ENCODE measurements at regions not wholly inside any gene's neighbourhood (a gene's known extent, or its start where the extent isn't known, plus 50 kb on each side); places are given as distances from the start of the nearest gene placed in this dataset.
"Not testable (repeated sequence)": the region's sequence is repeated elsewhere in the genome, so short reads cannot be mapped to it uniquely, and the experiment has no call there.

DNA sequence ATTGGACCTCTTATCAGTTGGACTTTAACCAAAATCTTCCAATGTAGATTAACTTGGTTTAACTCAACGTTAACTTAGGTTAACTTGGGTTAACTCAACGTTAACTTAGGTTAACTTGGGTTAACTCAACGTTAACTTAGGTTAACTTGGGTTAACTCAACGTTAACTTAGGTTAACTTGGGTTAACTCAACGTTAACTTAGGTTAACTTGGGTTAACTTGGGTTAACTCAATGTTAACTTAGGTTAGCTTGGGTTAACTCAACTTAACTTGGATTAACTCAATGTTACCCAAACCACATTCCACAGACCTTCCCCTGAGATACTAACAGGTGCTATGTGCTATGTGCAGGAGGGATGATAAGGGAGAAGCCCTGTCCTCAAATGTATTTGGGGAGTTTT is 306.9 kb upstream of the IL12A start:
- H3K27me3 ChIP-seq (ENCODE audit: control insufficient read depth, insufficient read depth, low read length); H3K9ac ChIP-seq (ENCODE audit: low read depth, low read length); H3K4me1 ChIP-seq (ENCODE audit: control insufficient read depth, insufficient read depth, low read length); H3K4me3 ChIP-seq (ENCODE audit: low read depth, low read length); H3K36me3 ChIP-seq (ENCODE audit: control insufficient read depth, insufficient read depth, low read length); H3K9me3 ChIP-seq (ENCODE audit: control insufficient read depth, insufficient read depth, low read length): not testable (repeated sequence)

DNA sequence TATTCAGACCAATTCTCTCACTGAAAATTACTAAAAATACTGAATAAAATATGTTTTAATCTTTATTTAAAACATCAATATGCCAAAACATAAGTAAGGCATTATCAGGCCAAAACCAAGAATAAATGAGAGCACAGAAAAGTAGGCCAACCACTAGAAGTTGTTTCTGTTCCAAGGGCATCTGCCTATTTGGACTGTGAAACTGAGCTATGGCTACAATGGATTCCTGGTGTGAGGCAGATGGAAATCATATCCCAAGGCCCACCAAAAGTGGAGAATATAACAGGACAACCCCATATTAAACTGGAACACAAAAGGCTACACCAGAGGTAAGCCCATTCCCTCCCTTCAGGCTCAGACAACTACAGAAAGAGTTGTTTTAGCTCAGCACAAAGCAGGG is 302.8 kb upstream of the IL12A start:
- no peak overlapping the region for H3K9ac ChIP-seq (ENCODE audit: low read depth, low read length)
- H3K9me3 ChIP-seq (ENCODE audit: control insufficient read depth, insufficient read depth, low read length), result no peaks in the 10 kb centered on the region
- no peak overlapping the region for H3K4me3 ChIP-seq (ENCODE audit: low read depth, low read length)
- no peaks in the 10 kb centered on the region for H3K4me1 ChIP-seq (ENCODE audit: control insufficient read depth, insufficient read depth, low read length)
- no peaks in the 10 kb centered on the region for H3K36me3 ChIP-seq (ENCODE audit: control insufficient read depth, insufficient read depth, low read length)
- H3K27me3 ChIP-seq (ENCODE audit: control insufficient read depth, insufficient read depth, low read length), result no peaks in the 10 kb centered on the region

DNA sequence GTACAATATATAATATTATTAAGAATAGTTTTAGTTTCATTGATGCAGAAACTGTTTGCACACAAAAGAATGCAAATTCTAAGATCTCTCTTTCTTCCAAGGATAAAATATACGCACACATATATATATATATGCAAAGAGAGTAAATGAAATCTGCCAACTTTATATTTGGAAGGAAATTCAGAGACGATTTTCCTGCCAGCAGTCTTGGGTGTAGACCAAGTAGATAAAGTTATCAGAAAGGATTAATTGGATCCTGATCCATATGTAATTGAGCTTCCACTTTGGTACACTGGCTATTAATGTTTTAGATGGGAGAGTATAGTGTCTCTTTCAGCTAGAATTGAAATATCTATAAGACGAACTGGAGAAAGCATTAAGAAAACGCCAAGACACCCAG is 295.4 kb upstream of the IL12A start:
- Histone ChIP-seq H3K36me3 (ENCODE audit: control insufficient read depth, insufficient read depth, low read length) (no peaks in the 10 kb centered on the region), H3K4me1 (ENCODE audit: control insufficient read depth, insufficient read depth, low read length) (no peaks in the 10 kb centered on the region), H3K27me3 (ENCODE audit: control insufficient read depth, insufficient read depth, low read length) (no peaks in the 10 kb centered on the region), H3K9ac (ENCODE audit: low read depth, low read length) (no peak overlapping the region), H3K9me3 (ENCODE audit: control insufficient read depth, insufficient read depth, low read length) (no peaks in the 10 kb centered on the region), H3K4me3 (ENCODE audit: low read depth, low read length) (no peak overlapping the region)

DNA sequence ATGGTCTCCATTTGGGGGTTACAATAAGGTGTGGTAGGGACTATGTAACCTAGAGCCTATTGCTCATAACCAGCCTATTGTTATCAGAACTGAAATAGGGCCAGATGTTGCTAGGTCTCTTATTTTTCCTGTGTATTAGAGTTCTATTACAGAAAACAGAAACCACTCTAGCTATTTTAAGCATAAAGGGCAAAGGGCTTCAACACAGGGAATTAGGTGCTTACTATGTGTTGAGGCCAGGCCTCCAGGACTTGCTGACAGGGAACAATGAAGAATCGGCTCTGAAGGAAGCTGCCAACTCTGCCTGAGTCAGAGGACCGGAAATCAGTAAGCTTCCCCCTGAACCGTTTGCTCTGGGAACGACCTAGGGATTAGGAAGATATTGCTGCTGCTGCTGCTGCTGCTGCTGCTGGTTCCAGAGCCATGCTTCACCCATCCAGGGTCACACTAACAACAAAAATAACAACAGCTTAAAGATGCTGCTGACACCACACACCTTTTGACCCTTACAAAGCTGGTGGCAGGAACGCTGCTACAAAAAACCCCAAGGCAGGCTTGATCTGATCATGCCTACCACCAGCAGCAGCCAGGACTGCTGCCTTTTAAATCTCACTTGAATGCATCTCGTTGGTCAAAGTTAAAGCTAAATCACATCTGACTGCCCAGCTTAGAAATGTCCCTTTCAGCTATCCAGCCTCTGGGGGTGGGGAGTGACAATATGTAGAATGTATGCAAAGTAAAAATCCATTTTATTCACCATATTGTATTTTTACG is 276.9 kb upstream of the IL12A start:
- H3K4me1 ChIP-seq (ENCODE audit: control insufficient read depth, insufficient read depth, low read length), result no peaks in the 10 kb centered on the region
- no peak overlapping the region for H3K4me3 ChIP-seq (ENCODE audit: low read depth, low read length)
- no peaks in the 10 kb centered on the region for H3K27me3 ChIP-seq (ENCODE audit: control insufficient read depth, insufficient read depth, low read length)
- H3K9me3 ChIP-seq (ENCODE audit: control insufficient read depth, insufficient read depth, low read length), result no peaks in the 10 kb centered on the region
- H3K9ac ChIP-seq (ENCODE audit: low read depth, low read length), result no peak overlapping the region
- no peaks in the 10 kb centered on the region for H3K36me3 ChIP-seq (ENCODE audit: control insufficient read depth, insufficient read depth, low read length)

DNA sequence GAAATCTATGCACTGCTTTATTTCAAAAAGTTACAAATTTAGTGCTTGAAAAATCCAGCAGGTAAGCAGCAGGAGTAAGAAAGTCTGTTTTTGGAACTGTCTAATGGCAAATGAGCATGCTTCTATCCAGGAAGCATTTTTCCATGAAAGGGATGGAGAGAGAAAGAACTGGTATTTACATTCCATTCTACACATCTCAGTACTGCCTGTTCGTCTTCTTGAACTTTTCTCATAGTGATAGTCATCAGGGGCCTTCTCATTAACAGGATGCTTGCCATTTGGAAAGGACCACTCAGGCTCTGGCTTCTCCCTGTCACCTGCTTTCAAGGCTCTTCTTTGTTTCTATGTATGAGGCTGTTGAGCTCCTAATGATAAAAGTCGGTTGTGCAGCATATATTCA is 267.3 kb upstream of the IL12A start:
- Histone ChIP-seq H3K4me3 (ENCODE audit: low read depth, low read length) (no peak overlapping the region), H3K9me3 (ENCODE audit: control insufficient read depth, insufficient read depth, low read length) (no peaks in the 10 kb centered on the region), H3K36me3 (ENCODE audit: control insufficient read depth, insufficient read depth, low read length) (no peaks in the 10 kb centered on the region), H3K9ac (ENCODE audit: low read depth, low read length) (no peak overlapping the region), H3K4me1 (ENCODE audit: control insufficient read depth, insufficient read depth, low read length) (no peaks in the 10 kb centered on the region), H3K27me3 (ENCODE audit: control insufficient read depth, insufficient read depth, low read length) (no peaks in the 10 kb centered on the region)

DNA sequence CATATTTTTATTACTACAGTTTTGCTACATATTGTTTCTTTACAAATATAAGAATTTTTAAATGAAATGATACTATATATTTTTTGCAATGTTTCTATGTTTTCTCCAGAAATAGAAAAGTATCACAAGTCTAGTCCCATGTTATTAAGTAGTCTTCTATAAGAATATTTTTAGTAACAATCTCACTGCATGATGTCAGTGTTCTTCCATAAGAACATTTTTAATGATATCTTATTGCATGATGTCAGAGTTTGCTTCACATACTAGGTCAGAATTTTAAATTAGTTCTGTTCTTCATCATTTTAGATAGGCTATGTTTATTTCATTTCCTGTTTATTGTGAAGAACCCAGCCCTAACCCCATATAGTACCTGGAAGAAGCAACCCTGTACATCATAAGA is 265.3 kb upstream of the IL12A start:
- no peak overlapping the region for H3K4me3 ChIP-seq (ENCODE audit: low read depth, low read length)
- H3K9me3 ChIP-seq (ENCODE audit: control insufficient read depth, insufficient read depth, low read length), result no peaks in the 10 kb centered on the region
- H3K36me3 ChIP-seq (ENCODE audit: control insufficient read depth, insufficient read depth, low read length), result no peaks in the 10 kb centered on the region

DNA sequence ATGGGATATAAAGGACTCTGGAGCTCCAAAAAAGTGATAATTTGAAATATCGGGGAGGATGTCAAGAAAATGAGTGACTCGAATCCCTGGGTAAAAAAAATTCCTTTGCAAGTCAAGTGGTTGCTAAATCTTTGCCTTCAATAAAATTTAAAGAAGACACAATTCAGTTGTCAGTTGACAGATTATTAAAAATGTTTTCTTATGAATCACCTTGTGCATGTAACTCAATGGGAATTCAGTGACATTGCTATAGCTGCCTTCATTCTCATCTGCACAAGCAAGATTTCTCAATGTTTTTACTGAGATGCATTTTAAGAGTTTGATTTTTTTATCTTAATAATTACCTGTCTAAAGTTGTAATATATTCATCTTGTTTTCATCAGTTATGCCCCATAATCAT is 264.0 kb upstream of the IL12A start:
- Histone ChIP-seq H3K4me1 (ENCODE audit: control insufficient read depth, insufficient read depth, low read length) (no peaks in the 10 kb centered on the region), H3K27me3 (ENCODE audit: control insufficient read depth, insufficient read depth, low read length) (no peaks in the 10 kb centered on the region), H3K9ac (ENCODE audit: low read depth, low read length) (no peak overlapping the region)

More for the DNA sequence above, 265.3 kb upstream of the IL12A start:
- Histone ChIP-seq H3K9ac (ENCODE audit: low read depth, low read length) (no peak overlapping the region), H3K27me3 (ENCODE audit: control insufficient read depth, insufficient read depth, low read length) (no peaks in the 10 kb centered on the region), H3K4me1 (ENCODE audit: control insufficient read depth, insufficient read depth, low read length) (no peaks in the 10 kb centered on the region)

DNA sequence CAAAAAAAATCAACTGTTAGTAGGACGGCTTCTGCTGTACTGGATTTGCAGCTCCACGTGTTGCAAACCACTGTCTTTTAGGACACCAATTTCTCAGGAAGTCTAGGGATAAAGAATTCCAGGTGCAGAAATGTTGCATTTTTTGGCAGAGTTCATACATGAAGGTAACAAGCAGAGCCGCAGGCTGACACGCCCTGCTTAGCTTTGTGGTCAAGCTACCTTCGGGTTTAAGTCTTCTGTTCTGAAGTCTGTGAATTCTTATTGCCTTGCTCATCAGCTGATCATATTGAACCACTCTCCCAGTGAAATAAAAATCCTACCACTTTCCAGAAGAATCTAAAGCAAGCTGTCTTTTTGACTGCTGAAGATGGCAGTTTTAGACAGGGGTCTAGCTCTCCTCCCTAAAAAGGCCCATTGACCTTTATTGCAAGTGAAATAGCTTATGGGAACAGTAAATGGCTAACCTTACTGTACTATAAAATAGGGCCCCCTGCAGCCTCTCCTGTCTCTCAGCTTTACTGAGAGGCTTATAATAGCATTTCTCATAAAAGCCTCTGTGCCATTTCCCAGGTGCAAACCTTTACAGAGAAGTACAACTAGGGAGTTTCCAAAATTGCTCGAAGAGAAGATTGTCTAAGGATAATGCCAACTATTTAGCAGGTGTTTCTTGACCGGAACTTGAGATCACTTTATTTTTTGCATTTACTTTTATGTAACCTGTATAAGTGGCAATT is 262.2 kb upstream of the IL12A start:
- no peak overlapping the region for H3K4me3 ChIP-seq (ENCODE audit: low read depth, low read length)
- no peaks in the 10 kb centered on the region for H3K36me3 ChIP-seq (ENCODE audit: control insufficient read depth, insufficient read depth, low read length)
- no peaks in the 10 kb centered on the region for H3K27me3 ChIP-seq (ENCODE audit: control insufficient read depth, insufficient read depth, low read length)
- H3K4me1 ChIP-seq (ENCODE audit: control insufficient read depth, insufficient read depth, low read length), result peaks cover 6% of the 10 kb centered on the region
- no peak overlapping the region for H3K9ac ChIP-seq (ENCODE audit: low read depth, low read length)
- H3K9me3 ChIP-seq (ENCODE audit: control insufficient read depth, insufficient read depth, low read length), result no peaks in the 10 kb centered on the region

More for the DNA sequence above, 264.0 kb upstream of the IL12A start:
- Histone ChIP-seq H3K4me3 (ENCODE audit: low read depth, low read length) (no peak overlapping the region), H3K36me3 (ENCODE audit: control insufficient read depth, insufficient read depth, low read length) (no peaks in the 10 kb centered on the region), H3K9me3 (ENCODE audit: control insufficient read depth, insufficient read depth, low read length) (no peaks in the 10 kb centered on the region)

DNA sequence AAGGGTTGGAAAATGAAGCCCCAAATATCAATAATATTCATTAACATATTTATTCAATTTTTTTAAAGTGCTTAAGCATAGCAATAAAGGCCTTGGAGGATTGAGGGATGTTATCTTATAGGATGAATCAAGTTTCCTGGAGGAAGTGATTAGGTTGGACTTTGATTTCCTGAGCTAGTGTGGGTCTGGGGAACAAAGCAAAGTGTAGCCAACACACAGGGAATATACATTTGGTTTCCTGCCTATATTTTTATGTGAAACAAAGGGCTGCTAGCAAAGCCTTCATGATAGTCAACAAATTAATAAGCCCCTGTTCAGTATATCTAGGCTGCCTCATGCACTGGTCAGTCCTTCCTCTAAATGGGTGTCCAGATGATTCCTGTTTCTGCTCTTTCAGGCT is 261.1 kb upstream of the IL12A start:
- Histone ChIP-seq H3K4me3 (ENCODE audit: low read depth, low read length) (no peak overlapping the region), H3K36me3 (ENCODE audit: control insufficient read depth, insufficient read depth, low read length) (no peaks in the 10 kb centered on the region), H3K9ac (ENCODE audit: low read depth, low read length) (no peak overlapping the region), H3K27me3 (ENCODE audit: control insufficient read depth, insufficient read depth, low read length) (no peaks in the 10 kb centered on the region), H3K9me3 (ENCODE audit: control insufficient read depth, insufficient read depth, low read length) (no peaks in the 10 kb centered on the region), H3K4me1 (ENCODE audit: control insufficient read depth, insufficient read depth, low read length) (peaks cover 12% of the 10 kb centered on the region)

DNA sequence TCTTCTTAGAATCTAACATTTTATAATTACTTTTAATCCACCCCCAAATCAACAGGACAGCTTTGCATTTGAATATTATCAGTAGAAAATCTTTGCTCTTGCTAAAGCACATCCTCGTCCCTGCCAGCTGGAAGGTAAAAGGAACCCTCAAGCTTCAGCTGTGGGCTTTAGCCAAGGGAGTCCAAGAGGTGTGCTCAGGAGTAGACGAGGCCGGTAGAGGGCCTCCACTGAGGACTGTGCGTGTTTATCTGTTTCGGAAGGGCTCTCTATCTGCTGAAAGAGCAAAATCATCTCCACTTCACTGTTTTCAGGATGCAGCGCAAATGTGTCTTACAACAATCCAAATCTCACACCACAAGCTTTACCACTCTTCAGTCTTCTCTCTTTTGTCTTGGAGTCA is 257.4 kb upstream of the IL12A start:
- Histone ChIP-seq H3K27me3 (ENCODE audit: control insufficient read depth, insufficient read depth, low read length) (no peaks in the 10 kb centered on the region), H3K4me1 (ENCODE audit: control insufficient read depth, insufficient read depth, low read length) (peaks cover 23% of the 10 kb centered on the region), H3K36me3 (ENCODE audit: control insufficient read depth, insufficient read depth, low read length) (no peaks in the 10 kb centered on the region), H3K9ac (ENCODE audit: low read depth, low read length) (no peak overlapping the region), H3K9me3 (ENCODE audit: control insufficient read depth, insufficient read depth, low read length) (no peaks in the 10 kb centered on the region), H3K4me3 (ENCODE audit: low read depth, low read length) (no peak overlapping the region)

DNA sequence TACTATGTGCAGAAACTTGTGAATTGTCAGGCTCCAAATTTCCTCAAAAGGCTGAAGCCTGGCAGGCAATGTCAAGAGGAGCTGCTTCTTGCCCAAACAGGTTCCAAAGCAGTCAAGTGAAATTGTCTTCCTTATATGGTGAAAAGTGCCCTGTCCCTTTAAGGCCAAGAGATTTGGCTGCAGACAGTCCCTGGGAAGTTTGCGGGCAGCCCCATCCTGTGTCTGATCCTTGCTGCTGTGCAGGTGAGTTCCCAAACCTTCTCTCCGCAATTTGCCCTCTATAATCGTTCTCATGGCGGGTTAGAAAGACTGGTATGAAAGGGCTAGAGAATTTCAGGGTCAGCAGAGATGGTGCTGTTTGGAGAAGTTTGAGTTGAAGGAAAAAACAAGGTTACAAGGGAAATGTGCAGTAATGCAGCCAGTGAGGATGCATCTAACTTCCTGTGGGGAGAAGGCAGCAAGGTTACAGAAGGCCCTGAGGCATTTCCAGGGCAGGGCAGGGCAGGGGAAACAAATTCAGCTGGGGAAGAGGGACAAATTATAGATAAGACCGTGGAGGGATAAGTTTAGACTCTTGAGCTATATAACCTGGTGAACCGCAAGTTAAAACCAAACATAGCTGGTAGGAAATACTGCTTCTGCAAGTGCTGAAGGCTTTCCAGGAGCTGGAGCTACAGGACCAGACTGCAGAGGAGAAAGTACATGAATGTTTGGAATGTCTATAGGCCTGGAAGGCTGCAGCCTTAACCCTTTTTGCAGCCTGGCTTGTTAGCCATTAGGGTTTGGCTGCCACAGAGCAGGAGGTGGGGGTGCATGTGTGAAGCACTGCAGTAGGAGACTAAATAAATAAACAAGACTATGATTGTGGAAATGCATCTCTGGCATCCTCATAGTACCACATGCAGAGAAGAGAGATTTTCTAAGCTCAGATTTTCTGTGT is 256.2 kb upstream of the IL12A start:
- Histone ChIP-seq H3K9ac (ENCODE audit: low read depth, low read length) (peak overlapping the region; percentile 16), H3K4me1 (ENCODE audit: control insufficient read depth, insufficient read depth, low read length) (peaks cover 23% of the 10 kb centered on the region), H3K27me3 (ENCODE audit: control insufficient read depth, insufficient read depth, low read length) (no peaks in the 10 kb centered on the region), H3K4me3 (ENCODE audit: low read depth, low read length) (peak overlapping the region; percentile 46), H3K9me3 (ENCODE audit: control insufficient read depth, insufficient read depth, low read length) (no peaks in the 10 kb centered on the region), H3K36me3 (ENCODE audit: control insufficient read depth, insufficient read depth, low read length) (no peaks in the 10 kb centered on the region)
